ENCODE measurements at regions not wholly inside any gene's neighbourhood (a gene's known extent, or its start where the extent isn't known, plus 50 kb on each side); places are given as distances from the start of the nearest gene placed in this dataset.
"Not testable (repeated sequence)": the region's sequence is repeated elsewhere in the genome, so short reads cannot be mapped to it uniquely, and the experiment has no call there.

- TF ChIP-seq TAF1 (IDR thresholded peaks at IDR 0.05; ENCODE audit: control insufficient read depth, extremely low read depth, insufficient read depth, low read length, severe bottlenecking); ETV6 (IDR thresholded peaks at IDR 0.05; ENCODE audit: borderline replicate concordance in 1 of 2, low read depth in 2 of 2, low read length in 1 of 2); ETV6 (CRISPR knock-in tag; IDR thresholded peaks at IDR 0.05; ENCODE audit: borderline replicate concordance); ZMIZ1 (IDR thresholded peaks at IDR 0.05; ENCODE audit: low read depth in 2 of 2, low read length in 2 of 2); BRF2 (IDR thresholded peaks at IDR 0.05; ENCODE audit: borderline replicate concordance, insufficient read depth, insufficient read length); MYNN (IDR thresholded peaks at IDR 0.05); MYNN (CRISPR knock-in tag; IDR thresholded peaks at IDR 0.05): not testable (repeated sequence)
These were observed 424.3 kb upstream of the ZNF337 start for GRCh38 chr20:26120920-26121319.
